MM.1S (cell line): ENCODE measurements at regions not wholly inside any gene's neighbourhood (a gene's known extent, or its start where the extent isn't known, plus 50 kb on each side); places are given as distances from the start of the nearest gene placed in this dataset.

Experiments
- CTCF ChIP-seq: fragments of 300-600 bp; sonication (generic); IDR thresholded peaks from 2 replicates; pipeline ENCODE4 v1.5.1; 2016; ENCODE audit warnings: antibody characterized with exemption, low read length, mixed read lengths
- EZH2 ChIP-seq: fragments of 300-600 bp; sonication (generic); optimal IDR thresholded peaks from 2 replicates; pipeline ENCODE3; 2017; ENCODE audit warnings: low read depth, mild to moderate bottlenecking, antibody characterized with exemption, low read length, mixed read lengths

GRCh38 chr6:137962725-137963124 lies 95.7 kb downstream of the TNFAIP3 start:
- no peak for TF ChIP-seq CTCF
- no peak for TF ChIP-seq EZH2
